ENCODE measurements at regions not wholly inside any gene's neighbourhood (a gene's known extent, or its start where the extent isn't known, plus 50 kb on each side); places are given as distances from the start of the nearest gene placed in this dataset.
"Not testable (repeated sequence)": the region's sequence is repeated elsewhere in the genome, so short reads cannot be mapped to it uniquely, and the experiment has no call there.

DNA sequence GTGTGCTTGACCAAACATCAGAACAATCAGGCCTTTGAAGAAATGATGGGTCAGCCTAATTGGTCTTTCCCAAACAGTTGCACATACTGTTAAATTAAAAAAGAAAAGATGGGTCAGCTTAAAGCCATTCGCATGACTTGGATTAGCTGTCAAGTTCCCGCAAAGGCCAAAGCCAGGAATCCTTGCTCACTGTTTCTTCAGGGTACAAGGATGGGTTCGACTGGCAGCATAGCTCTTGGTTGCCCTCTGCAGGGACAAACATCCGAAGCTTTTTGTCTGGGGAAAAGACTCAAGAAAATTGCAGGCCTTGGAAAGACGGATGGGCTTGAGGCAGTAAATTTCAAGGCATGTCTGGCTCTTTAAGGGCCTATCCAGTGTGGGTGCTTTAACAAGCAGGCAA is 168.0 kb downstream of the HDGFL1 start:
- POLR2A ChIA-PET, result no interaction called here
- CTCF ChIA-PET, result no interaction called here

DNA sequence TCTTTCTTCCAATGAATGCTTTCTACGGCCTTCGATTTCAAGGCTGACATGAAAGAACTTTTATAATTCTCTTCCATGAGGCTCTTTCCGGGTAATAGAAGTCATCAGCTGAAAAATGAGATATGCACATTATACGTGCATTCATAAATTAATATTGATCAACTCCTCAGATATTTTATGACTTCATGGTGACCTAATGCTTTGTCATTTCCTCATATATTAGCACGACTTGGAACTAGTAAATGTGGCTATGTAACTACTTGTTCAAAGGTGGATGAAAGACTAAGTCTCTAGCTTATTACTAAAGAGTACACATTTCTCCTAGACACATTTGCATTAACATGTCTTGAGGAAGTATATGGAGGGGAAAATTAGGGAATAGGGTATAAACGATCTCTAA is 168.8 kb downstream of the HDGFL1 start:
- CTCF ChIA-PET, result no interaction called here

DNA sequence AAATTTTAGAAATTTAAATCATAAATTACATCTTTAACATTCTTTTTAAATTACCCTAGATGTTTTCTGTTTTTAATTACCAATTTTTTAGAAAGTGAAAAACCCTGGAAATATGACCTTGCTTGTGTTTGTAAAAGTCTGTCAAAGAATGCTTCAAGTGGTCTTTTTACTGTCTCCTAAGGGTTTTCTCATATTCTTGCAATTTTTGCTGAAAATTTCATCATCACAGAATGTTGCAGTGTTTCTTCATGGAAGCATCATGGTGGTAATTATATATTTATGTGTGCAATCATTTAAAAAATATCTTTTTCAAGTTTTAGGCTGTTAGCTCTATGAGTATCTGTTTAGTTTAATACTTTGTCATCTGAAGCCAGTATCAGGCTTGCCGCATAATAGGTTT is 178.2 kb downstream of the HDGFL1 start:
- ChIA-PET CTCF (no interaction called here), POLR2A (no interaction called here)

More for the DNA sequence above, 168.8 kb downstream of the HDGFL1 start:
- POLR2A ChIA-PET, result no interaction called here

- POLR2A ChIA-PET, result interaction anchor here (0.7 kb wide), 1 partner anchor 656 kb away, joined by 3 read pairs; no protein-coding TSS in a partner anchor
- CTCF ChIA-PET, result no interaction called here
Measured at GRCh38 chr6:22748681-22749080, 179.3 kb downstream of the HDGFL1 start.

GRCh38 chr6:22749696-22750095 is 180.3 kb downstream of the HDGFL1 start:
- ChIA-PET CTCF (no interaction called here), POLR2A (no interaction called here)

DNA sequence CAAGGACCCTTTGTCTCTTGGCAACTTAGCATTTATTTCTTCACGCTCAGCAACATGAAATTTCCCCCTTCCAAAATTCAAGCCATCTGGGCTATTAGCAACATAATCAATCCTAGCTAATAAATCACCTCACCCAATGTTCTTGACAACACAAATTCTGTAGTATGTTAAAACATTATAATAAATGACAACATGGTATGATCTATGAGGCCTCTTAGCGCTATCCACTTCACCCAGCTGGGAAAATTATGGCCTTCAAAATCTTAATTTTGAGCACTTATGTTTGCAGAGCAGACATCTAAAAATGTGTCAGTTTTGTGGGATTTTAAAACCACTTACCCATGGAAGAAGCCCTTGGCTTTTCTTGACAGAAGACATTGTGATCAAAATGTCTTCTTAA is 181.9 kb downstream of the HDGFL1 start:
- CTCF ChIA-PET, result no interaction called here
- POLR2A ChIA-PET, result no interaction called here

GRCh38 chr6:22752522-22752921 is 183.2 kb downstream of the HDGFL1 start:
- CTCF ChIA-PET, result no interaction called here
- POLR2A ChIA-PET, result no interaction called here

- ChIA-PET POLR2A (no interaction called here), CTCF (no interaction called here)
Measured at GRCh38 chr6:22754061-22754460, 184.7 kb downstream of the HDGFL1 start.

DNA sequence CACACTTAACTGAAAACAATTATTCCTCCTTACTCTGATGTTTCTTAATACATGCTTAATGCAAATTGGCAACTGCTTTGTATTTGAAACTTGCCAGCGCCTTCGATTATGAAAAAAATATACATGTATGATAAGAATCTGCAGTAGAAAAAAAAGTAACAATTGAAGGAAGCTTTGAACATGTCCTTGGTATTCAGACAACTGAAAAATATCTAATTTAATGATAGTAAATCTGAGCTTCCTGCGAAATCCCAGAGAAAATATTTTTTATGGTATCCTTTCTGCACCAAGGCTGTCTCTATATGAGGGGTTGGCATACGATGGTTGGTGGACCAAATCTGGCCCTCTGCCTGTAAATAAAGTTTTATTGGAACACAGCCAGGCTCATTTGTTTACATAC is 186.2 kb downstream of the HDGFL1 start:
- POLR2A ChIA-PET, result no interaction called here

GRCh38 chr6:22756365-22756764 is 187.0 kb downstream of the HDGFL1 start:
- CTCF ChIA-PET, result no interaction called here

More for the DNA sequence above, 186.2 kb downstream of the HDGFL1 start:
- CTCF ChIA-PET, result no interaction called here

DNA sequence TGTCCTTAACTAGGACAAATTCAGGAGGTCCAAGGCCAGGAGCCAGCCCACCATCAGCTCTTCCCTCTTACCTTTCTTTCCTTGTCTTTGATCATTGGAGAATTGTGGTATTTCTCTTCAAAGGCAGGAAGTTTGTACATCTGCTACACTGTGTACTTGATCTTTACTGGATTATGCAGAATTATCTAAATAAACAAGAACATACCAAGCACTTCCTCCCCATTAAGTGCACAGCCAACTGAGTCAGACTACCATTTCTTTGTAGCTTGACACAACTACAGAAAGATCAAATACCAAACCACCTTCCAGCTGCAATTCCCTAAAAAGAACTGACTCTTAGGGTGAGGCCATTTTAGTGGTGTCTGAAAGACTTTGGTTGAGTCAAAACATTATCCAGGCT is 195.1 kb downstream of the HDGFL1 start:
- POLR2A ChIA-PET, result no interaction called here

More at GRCh38 chr6:22756365-22756764, 187.0 kb downstream of the HDGFL1 start:
- POLR2A ChIA-PET, result no interaction called here

DNA sequence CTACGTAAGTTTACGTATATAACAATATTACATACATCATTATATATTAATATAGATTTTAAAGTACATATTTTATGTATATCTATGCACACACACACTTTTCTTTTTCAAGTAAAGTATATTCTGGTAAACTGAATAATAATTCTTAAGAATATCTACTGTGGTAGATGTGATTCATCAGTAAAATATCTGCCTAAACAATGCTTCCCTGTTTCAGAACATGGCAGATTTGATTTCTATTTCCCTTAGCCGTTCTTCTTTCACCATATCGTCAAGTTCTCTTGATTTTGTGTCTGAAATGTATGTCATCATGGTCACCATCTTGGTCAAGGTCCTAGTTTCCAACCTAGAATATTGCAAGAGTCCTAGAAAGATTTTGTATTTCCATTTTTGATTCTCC is 195.6 kb downstream of the HDGFL1 start:
- ChIA-PET CTCF (no interaction called here), POLR2A (no interaction called here)

More for the DNA sequence above, 195.1 kb downstream of the HDGFL1 start:
- CTCF ChIA-PET, result no interaction called here

DNA sequence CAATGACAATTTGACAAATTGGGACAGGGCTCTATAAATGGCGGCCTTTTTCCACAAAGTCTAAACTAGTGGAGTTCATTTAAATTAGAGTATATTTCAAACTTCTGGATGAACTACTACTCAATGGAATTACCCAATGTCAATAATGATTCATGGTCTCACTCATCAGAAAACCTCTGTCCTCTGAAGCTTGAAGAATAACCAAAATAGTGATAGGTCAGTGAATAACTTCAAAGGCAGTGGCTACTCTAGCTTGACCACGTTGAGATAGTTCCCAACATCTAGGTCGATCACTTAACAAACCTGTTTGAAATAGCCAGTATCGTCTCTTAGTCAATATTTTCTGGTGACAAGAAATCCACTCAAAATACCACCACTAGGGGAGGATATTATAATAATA is 197.6 kb downstream of the HDGFL1 start:
- ChIA-PET POLR2A (no interaction called here), CTCF (no interaction called here)

GRCh38 chr6:22770054-22770453 is 200.7 kb downstream of the HDGFL1 start:
- ChIA-PET CTCF (no interaction called here), POLR2A (no interaction called here)

- ChIA-PET CTCF (no interaction called here), POLR2A (no interaction called here)
Measured at GRCh38 chr6:22774129-22774528, 204.8 kb downstream of the HDGFL1 start.

- POLR2A ChIA-PET, CTCF ChIA-PET: not testable (repeated sequence)
Measured at GRCh38 chr6:22778438-22778837, 209.1 kb downstream of the HDGFL1 start.

- ChIA-PET CTCF (no interaction called here), POLR2A (no interaction called here)
Measured at GRCh38 chr6:22779062-22779461, 209.7 kb downstream of the HDGFL1 start.

DNA sequence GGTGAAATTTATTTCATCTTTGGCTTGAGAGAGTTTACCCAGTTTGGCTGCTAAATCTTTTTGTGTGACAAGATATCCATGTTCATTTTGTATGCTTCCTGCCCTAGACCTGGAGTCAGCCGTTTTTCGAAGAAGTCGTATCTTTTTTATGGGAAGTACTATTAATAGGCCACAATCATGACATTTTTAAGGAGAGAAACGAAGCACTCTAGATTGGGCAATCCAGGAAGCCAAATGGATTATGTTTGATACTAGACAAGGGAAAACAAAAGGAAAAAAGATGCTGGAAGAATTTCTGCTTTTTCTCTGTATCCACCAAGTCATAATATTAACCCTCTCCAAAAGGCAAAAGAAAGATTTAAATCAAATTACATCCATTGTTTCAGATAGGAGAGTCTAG is 214.6 kb downstream of the HDGFL1 start:
- ChIA-PET CTCF (no interaction called here), POLR2A (no interaction called here)

DNA sequence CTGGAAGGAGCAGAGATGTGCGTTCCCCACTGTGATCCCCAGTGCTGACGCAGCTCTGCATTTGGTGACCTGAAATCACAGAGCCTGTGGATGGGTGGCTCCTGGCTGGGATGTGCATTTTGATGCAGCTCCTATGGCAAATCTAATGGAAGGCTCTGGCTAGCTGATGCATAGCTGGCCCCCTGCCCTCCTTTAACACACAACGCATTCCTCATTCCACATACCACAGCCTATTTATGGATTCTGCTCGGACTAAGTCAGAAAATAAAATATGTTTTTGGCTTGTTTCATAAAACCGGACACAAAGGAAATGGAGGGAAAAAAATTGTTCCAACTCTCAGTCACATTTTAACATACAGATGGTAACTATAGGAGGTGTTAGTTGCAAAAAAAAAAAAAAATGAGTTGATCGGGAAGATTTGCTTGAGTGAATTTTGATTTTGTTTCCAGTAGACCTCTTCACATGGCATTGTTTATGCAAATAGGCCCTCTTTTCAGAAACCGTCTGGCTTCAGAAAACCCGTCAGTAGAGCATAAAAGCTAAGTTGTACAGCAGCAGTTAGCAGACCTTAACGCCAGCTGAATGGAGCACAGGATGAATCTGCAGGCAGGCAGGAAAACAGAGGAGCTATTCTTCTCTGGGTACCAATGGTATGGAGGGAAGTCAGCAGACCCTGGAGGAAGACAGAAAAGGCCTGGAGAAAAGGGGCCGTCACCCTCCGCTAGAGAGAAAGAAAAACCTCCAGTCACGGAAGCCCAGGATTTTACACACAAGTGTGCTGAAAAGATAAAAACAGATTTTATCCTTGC is 215.4 kb downstream of the HDGFL1 start:
- ChIA-PET CTCF (interaction anchor here (0.9 kb wide), 1 partner anchor 71 kb away, joined by 3 read pairs; no protein-coding TSS in a partner anchor), POLR2A (no interaction called here)

DNA sequence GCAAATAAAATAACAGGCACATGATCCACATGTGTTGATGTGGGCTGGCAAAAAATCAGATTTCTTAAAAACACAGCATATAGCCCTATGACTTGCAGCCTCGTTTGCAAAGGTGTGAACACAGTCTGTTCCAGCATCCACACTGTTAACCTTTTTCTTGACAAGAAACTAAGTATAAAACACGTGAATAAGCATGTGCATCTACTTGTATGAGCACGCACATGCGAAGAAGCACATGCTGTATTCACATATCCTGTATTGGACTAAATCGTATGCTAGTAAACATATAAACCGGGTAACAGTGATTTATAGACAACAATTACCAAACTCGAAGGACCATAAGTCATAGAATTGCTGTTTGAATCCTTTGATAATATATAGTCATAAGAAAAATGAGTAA is 218.7 kb downstream of the HDGFL1 start:
- ChIA-PET POLR2A (no interaction called here), CTCF (no interaction called here)

DNA sequence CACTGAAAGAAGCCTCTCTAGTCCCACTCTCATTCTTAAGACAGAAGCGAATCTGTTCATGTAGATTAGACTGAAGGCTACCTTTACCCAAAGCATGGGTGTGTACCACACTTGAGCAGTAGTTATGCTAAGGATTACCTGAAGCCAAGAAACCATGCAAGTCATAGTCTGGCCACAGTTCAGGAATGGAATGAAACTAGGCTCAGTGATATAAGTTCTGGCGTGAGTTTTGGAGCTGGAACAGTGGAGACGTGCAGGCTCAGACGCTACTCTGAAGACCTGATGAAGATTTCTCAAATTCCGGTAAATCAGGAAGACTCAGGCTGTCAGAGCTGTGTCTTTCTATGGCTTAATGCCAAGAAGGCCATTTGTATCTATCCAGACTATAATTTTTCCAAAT is 219.9 kb downstream of the HDGFL1 start:
- CTCF ChIA-PET, result no interaction called here
- POLR2A ChIA-PET, result no interaction called here

- ChIA-PET CTCF (no interaction called here), POLR2A (no interaction called here)
Measured at GRCh38 chr6:22794844-22795243, 225.5 kb downstream of the HDGFL1 start.

Data from activated CD8-positive, alpha-beta memory T cell treated with anti-CD3 and anti-CD28 coated beads for 36 hours (primary cell).